A673 (cell line): ENCODE measurements at regions not wholly inside any gene's neighbourhood (a gene's known extent, or its start where the extent isn't known, plus 50 kb on each side); places are given as distances from the start of the nearest gene placed in this dataset.

Experiments used
- BruUV-seq: library from RNA; stranded (reverse); fragments of 400-500 nt; replicated peaks from 2 replicates; lab custom pipeline; 2021; lab: Mats Ljungman, UMichigan
- CTCF ChIA-PET: fragments of 300-600 bp; sonication (Branson Sonifier 250); formaldehyde crosslinking; loops from one replicate; lab custom pipeline; 2022; ENCODE audit warnings: antibody characterized with exemption; lab: Charles Lee
- POLR2A ChIA-PET: fragments of 300-600 bp; sonication (Branson Sonifier 250); formaldehyde crosslinking; loops from one replicate; lab custom pipeline; 2022; ENCODE audit warnings: antibody characterized with exemption; ENCODE audit not compliant: low non-redundant PET; lab: Charles Lee
- DNase-seq: peaks from one replicate; pipeline ENCODE4 v3.0.0-alpha.2; 2015; ENCODE audit warnings: low spot score
- H3K27ac ChIP-seq: fragments of 200-600 bp; sonication (generic); 2 replicates; pipeline ENCODE4 v1.5.1; 2016; ENCODE audit warnings: mixed run types, low read depth, mild to moderate bottlenecking, mixed read lengths, antibody characterized with exemption, low read length; ENCODE audit not compliant: poor library complexity, severe bottlenecking
- H3K27me3 ChIP-seq: fragments of 200-600 bp; sonication (generic); replicated peaks from 2 replicates; pipeline ENCODE4 v1.6.1; 2017; ENCODE audit warnings: mixed run types, low read depth, mild to moderate bottlenecking, mixed read lengths, antibody characterized with exemption, low read length; ENCODE audit not compliant: insufficient read depth, poor library complexity
- H3K36me3 ChIP-seq: fragments of 200-600 bp; sonication (generic); 2 replicates; pipeline ENCODE4 v1.6.1; 2016; ENCODE audit warnings: mixed run types, mild to moderate bottlenecking, mixed read lengths, antibody characterized with exemption, low read length; ENCODE audit not compliant: insufficient read depth, poor library complexity, severe bottlenecking
- H3K4me1 ChIP-seq: fragments of 200-600 bp; sonication (generic); 2 replicates; pipeline ENCODE4 v1.6.1; 2017; ENCODE audit warnings: mixed run types, mild to moderate bottlenecking, mixed read lengths, antibody characterized with exemption, low read length; ENCODE audit not compliant: insufficient read depth, poor library complexity, severe bottlenecking
- H3K4me3 ChIP-seq: fragments of 200-600 bp; sonication (generic); 2 replicates; pipeline ENCODE4 v1.5.1; 2016; ENCODE audit warnings: low read depth, mixed run types, mild to moderate bottlenecking, mixed read lengths, low read length; ENCODE audit not compliant: poor library complexity, severe bottlenecking
- H3K9me3 ChIP-seq: fragments of 200-600 bp; sonication (generic); 2 replicates; pipeline ENCODE4 v1.6.1; 2016; ENCODE audit warnings: mixed run types, low read depth, mild to moderate bottlenecking, mixed read lengths, antibody characterized with exemption, low read length; ENCODE audit not compliant: poor library complexity, severe bottlenecking
- EZH2 ChIP-seq: fragments of 200-600 bp; sonication (generic); IDR thresholded peaks from 2 replicates; pipeline ENCODE4 v1.6.1; 2017; ENCODE audit warnings: borderline replicate concordance, low read depth, mild to moderate bottlenecking, mixed read lengths, antibody characterized with exemption, low read length; ENCODE audit not compliant: poor library complexity, severe bottlenecking
- intact Hi-C: fragments of 100-400 bp; cut with micrococcal nuclease; formaldehyde crosslinking; loops from one replicate; pipeline ENCODE4 v1.10.0; 2022; ENCODE audit not compliant: unreplicated experiment
- TF ChIP-seq, protein P1 (sequence below): fragments of 300-800, 200-600 bp; sonication (generic); conservative IDR thresholded peaks from 2 replicates; pipeline ENCODE4 v1.5.1; 2017; ENCODE audit warnings: low read depth, mild to moderate bottlenecking, antibody characterized with exemption, low read length, moderate library complexity, mixed read lengths

DNA sequence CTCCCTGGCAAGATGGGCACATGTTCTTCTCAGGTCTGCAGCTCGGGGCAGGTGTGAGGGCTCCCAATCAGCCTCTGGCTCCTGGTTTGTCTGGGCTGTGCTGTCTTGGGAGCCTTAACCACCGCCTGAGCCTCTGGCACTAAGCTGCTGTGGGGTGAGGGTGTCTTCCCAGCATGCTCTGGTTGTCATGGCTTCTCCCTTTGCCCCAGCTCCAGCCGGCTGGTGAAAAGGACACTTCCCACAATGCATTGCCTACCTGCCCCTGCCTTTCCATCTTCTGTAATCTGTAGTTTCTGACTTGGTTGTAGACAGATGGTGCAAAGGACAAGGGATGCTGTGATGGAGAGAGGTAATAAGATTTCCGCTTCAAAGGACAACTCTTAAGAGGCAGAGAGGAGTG, 295.3 kb downstream of the TLE3 start:
- no peak overlapping the region for H3K27ac ChIP-seq
- BruUV-seq: no TSS peak
- no peaks in the 10 kb centered on the region for H3K36me3 ChIP-seq
- intact Hi-C loops: no loop called here
- CTCF ChIA-PET: no interaction called here
- no peak overlapping the region for H3K4me3 ChIP-seq
- TF ChIP-seq EZH2: no peak
- TF ChIP-seq, protein P1, sequence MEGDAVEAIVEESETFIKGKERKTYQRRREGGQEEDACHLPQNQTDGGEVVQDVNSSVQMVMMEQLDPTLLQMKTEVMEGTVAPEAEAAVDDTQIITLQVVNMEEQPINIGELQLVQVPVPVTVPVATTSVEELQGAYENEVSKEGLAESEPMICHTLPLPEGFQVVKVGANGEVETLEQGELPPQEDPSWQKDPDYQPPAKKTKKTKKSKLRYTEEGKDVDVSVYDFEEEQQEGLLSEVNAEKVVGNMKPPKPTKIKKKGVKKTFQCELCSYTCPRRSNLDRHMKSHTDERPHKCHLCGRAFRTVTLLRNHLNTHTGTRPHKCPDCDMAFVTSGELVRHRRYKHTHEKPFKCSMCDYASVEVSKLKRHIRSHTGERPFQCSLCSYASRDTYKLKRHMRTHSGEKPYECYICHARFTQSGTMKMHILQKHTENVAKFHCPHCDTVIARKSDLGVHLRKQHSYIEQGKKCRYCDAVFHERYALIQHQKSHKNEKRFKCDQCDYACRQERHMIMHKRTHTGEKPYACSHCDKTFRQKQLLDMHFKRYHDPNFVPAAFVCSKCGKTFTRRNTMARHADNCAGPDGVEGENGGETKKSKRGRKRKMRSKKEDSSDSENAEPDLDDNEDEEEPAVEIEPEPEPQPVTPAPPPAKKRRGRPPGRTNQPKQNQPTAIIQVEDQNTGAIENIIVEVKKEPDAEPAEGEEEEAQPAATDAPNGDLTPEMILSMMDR: no peak
- H3K27me3 ChIP-seq: peaks cover 5% of the 10 kb centered on the region
- DNase-seq: no peak
- no peaks in the 10 kb centered on the region for H3K4me1 ChIP-seq
- POLR2A ChIA-PET: no interaction called here
- no peaks in the 10 kb centered on the region for H3K9me3 ChIP-seq

DNA sequence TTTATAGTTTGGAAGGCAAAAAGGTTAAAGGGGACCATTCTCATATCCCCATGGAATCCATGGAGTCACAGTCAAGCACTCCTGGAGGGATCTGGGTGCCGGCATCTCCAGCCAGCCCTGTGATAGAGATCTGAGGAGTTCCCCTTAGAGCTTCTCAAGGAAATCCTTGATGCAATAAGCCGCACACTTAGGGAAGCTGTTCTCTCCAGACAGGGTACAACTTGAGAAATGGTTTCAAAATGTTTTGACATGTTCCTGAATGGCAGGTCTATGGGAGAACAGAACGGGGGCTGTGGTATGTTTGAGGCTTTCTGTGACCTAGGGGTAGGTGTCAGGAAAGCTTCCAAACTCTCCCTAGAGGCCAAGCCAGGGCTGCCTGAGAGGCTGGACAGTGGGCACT, 292.9 kb downstream of the TLE3 start:
- no TSS peak for BruUV-seq
- ChIA-PET CTCF (no interaction called here), POLR2A (no interaction called here)
- Histone ChIP-seq H3K4me3 (no peak overlapping the region), H3K27ac (no peak overlapping the region), H3K36me3 (no peaks in the 10 kb centered on the region), H3K4me1 (no peaks in the 10 kb centered on the region), H3K9me3 (no peaks in the 10 kb centered on the region), H3K27me3 (peaks cover 5% of the 10 kb centered on the region)
- intact Hi-C loops: no loop called here
- TF ChIP-seq EZH2: no peak
- TF ChIP-seq, protein P1: no peak
- no peak for DNase-seq

DNA sequence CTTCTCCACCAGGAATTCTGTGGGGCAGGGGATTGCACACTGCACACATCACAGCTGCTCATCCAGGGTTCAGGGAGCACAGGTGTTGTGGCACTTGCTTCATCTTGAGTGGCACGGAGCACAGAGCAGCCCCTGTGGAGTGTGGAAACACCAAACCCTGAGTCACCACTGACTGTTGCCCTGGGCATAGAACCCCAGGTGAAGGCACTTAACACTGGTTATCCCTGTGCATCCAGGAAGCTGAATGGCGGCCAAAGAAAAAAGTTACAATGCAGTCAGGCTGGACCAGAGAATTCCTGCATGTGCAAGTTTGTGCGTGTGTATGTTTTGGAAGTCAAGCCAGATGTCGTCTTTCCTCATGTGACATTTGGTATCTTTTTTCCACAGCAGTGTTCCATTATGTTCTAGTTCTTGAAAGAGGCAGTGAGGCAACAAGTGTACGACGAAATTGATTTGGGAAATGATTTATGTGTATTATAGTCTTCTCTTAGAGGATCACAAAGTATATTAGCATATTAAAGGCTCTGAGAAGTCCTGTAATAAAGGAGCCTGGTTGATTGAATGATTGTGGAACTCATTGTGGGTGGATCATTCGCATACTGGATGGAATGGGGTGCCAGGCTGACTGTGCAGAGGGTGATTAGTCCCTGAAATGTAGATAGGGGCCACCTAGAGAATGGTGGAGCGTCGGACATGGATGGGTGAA, 292.3 kb downstream of the TLE3 start:
- Histone ChIP-seq H3K27ac (no peak overlapping the region), H3K27me3 (peaks cover 5% of the 10 kb centered on the region), H3K4me1 (no peaks in the 10 kb centered on the region), H3K36me3 (no peaks in the 10 kb centered on the region), H3K4me3 (no peak overlapping the region), H3K9me3 (no peaks in the 10 kb centered on the region)
- no peak for TF ChIP-seq EZH2
- TF ChIP-seq, protein P1: no peak
- intact Hi-C loops: no loop called here
- ChIA-PET CTCF (no interaction called here), POLR2A (no interaction called here)
- DNase-seq: no peak
- BruUV-seq: no TSS peak
